ENCODE measurements at regions not wholly inside any gene's neighbourhood (a gene's known extent, or its start where the extent isn't known, plus 50 kb on each side); places are given as distances from the start of the nearest gene placed in this dataset.

- Histone ChIP-seq H3K27me3 (ENCODE audit: insufficient read depth, poor library complexity, severe bottlenecking) (no peaks in the 10 kb centered on the region), H3K4me3 (replicated peaks; ENCODE audit: insufficient read depth, low read length) (no peak overlapping the region), H3K27ac (replicated peaks) (no peak overlapping the region)
- no peak for TF ChIP-seq POLR2AphosphoS5 (IDR thresholded peaks at IDR 0.05; ENCODE audit: low read depth)
- TF ChIP-seq CTCF (IDR thresholded peaks at IDR 0.05; ENCODE audit: insufficient read depth, low read length), result no peak
- no peak for TF ChIP-seq REST (IDR thresholded peaks at IDR 0.05; ENCODE audit: insufficient replicate concordance, low read depth)
- no peak for TF ChIP-seq GABPA (IDR thresholded peaks at IDR 0.05; ENCODE audit: low read depth)
- TF ChIP-seq SPI1 (IDR thresholded peaks at IDR 0.05; ENCODE audit: borderline replicate concordance, low read depth), result no peak
- no peak for DNase-seq (ENCODE audit: low read depth in 1 of 2, low spot score in 1 of 2)
These were observed 90.7 kb upstream of the ELL2 start for GRCh38 chr5:96052374-96052773.

- Histone ChIP-seq H3K27ac (replicated peaks) (no peak overlapping the region), H3K4me3 (replicated peaks; ENCODE audit: insufficient read depth, low read length) (no peak overlapping the region), H3K27me3 (ENCODE audit: insufficient read depth, poor library complexity, severe bottlenecking) (no peaks in the 10 kb centered on the region)
- no peak for DNase-seq (ENCODE audit: low read depth in 1 of 2, low spot score in 1 of 2)
- TF ChIP-seq GABPA (IDR thresholded peaks at IDR 0.05; ENCODE audit: low read depth) (no peak), CTCF (IDR thresholded peaks at IDR 0.05; ENCODE audit: insufficient read depth, low read length) (no peak), POLR2AphosphoS5 (IDR thresholded peaks at IDR 0.05; ENCODE audit: low read depth) (no peak), SPI1 (IDR thresholded peaks at IDR 0.05; ENCODE audit: borderline replicate concordance, low read depth) (no peak), REST (IDR thresholded peaks at IDR 0.05; ENCODE audit: insufficient replicate concordance, low read depth) (no peak)
These were observed 89.8 kb upstream of the ELL2 start for GRCh38 chr5:96051401-96051830.

- Histone ChIP-seq H3K4me3 (replicated peaks; ENCODE audit: insufficient read depth, low read length) (no peak overlapping the region), H3K27ac (replicated peaks) (no peak overlapping the region), H3K27me3 (ENCODE audit: insufficient read depth, poor library complexity, severe bottlenecking) (no peaks in the 10 kb centered on the region)
- TF ChIP-seq SPI1 (IDR thresholded peaks at IDR 0.05; ENCODE audit: borderline replicate concordance, low read depth) (no peak), POLR2AphosphoS5 (IDR thresholded peaks at IDR 0.05; ENCODE audit: low read depth) (no peak), REST (IDR thresholded peaks at IDR 0.05; ENCODE audit: insufficient replicate concordance, low read depth) (no peak), GABPA (IDR thresholded peaks at IDR 0.05; ENCODE audit: low read depth) (no peak), CTCF (IDR thresholded peaks at IDR 0.05; ENCODE audit: insufficient read depth, low read length) (no peak)
- no peak for DNase-seq (ENCODE audit: low read depth in 1 of 2, low spot score in 1 of 2)
These were observed 88.7 kb upstream of the ELL2 start for GRCh38 chr5:96050273-96050880.
